H1 (cell line): ENCODE measurements at regions not wholly inside any gene's neighbourhood (a gene's known extent, or its start where the extent isn't known, plus 50 kb on each side); places are given as distances from the start of the nearest gene placed in this dataset.

Source experiments
- CTCF ChIA-PET: fragments of 300-600 bp; sonication (Branson Sonifier 250); formaldehyde crosslinking; loops from one replicate; lab custom pipeline; 2021; ENCODE audit not compliant: partially characterized antibody; lab: Charles Lee
- POLR2A ChIA-PET: fragments of 300-600 bp; sonication (Branson Sonifier 250); formaldehyde crosslinking; loops from one replicate; lab custom pipeline; 2021; ENCODE audit warnings: inconsistent platforms; ENCODE audit not compliant: partially characterized antibody; lab: Charles Lee
- DNase-seq, 2 experiments: peaks; one replicate each; pipeline versions ENCODE4 v3.0.0 to v3.0.0-alpha.2; 2010 to 2022; ENCODE audit warnings: low spot score in 2 of 2, low read depth in 1 of 2, mixed read lengths in 1 of 2
- FAIRE-seq: peaks from 2 replicates; lab custom pipeline; 2011; peaks lifted over from hg19 to GRCh38; lab: Jason Lieb, UNC
- H2AFZ ChIP-seq: 2 replicates; pipeline ENCODE4 v1.8.1; 2012; ENCODE audit warnings: low read length, inconsistent platforms
- H2AK5ac ChIP-seq: 2 replicates; pipeline ENCODE4 v1.6.1; 2013; ENCODE audit warnings: low read depth, low read length
- H2BK120ac ChIP-seq: replicated peaks from 2 replicates; pipeline ENCODE3; 2013; ENCODE audit warnings: low read depth, low read length, inconsistent platforms
- H2BK12ac ChIP-seq: 2 replicates; pipeline ENCODE4 v1.6.1; 2013; ENCODE audit warnings: low read depth, low read length
- H2BK15ac ChIP-seq: 2 replicates; pipeline ENCODE4 v1.6.1; 2013; ENCODE audit warnings: low read length
- H2BK20ac ChIP-seq: 2 replicates; pipeline ENCODE4 v1.6.1; 2013; ENCODE audit warnings: low read length
- H2BK5ac ChIP-seq: 2 replicates; pipeline ENCODE4 v1.6.1; 2013; ENCODE audit warnings: low read depth, low read length
- H3K14ac ChIP-seq: 2 replicates; pipeline ENCODE4 v1.6.1; 2013; ENCODE audit warnings: inconsistent platforms; ENCODE audit not compliant: insufficient read length
- H3K18ac ChIP-seq: 2 replicates; pipeline ENCODE4 v1.6.1; 2013; ENCODE audit warnings: low read length; ENCODE audit errors: extremely low read depth
- H3K23ac ChIP-seq: 2 replicates; pipeline ENCODE4 v1.6.1; 2013; ENCODE audit warnings: inconsistent platforms; ENCODE audit not compliant: insufficient read length
- H3K23me2 ChIP-seq: 2 replicates; pipeline ENCODE4 v1.6.1; 2013; ENCODE audit warnings: low read depth, low read length
- H3K27ac ChIP-seq: 2 replicates; pipeline ENCODE4 v1.6.1; 2011; ENCODE audit warnings: low read depth, low read length, inconsistent platforms
- H3K27me3 ChIP-seq, 4 experiments: replicated peaks in 1 of 4; 1 replicate in 1 of 4; 2 replicates in 3 of 4; pipeline versions ENCODE4 v1.6.1 to v1.8.1; 2011 to 2013; ENCODE audit warnings: low read length in 3 of 4, mild to moderate bottlenecking in 3 of 4, inconsistent platforms in 2 of 4, mixed read lengths in 2 of 4, moderate library complexity in 1 of 4; ENCODE audit not compliant: control insufficient read depth in 3 of 4, insufficient read depth in 3 of 4; ENCODE audit errors: extremely low read depth in 1 of 4
- H3K36me3 ChIP-seq, 4 experiments: 2 replicates each; pipeline versions ENCODE4 v1.6.1 to v1.8.1; 2011 to 2013; ENCODE audit warnings: mild to moderate bottlenecking in 4 of 4, low read length in 3 of 4, moderate library complexity in 2 of 4, control low read depth in 1 of 4, inconsistent platforms in 1 of 4; ENCODE audit not compliant: insufficient read depth in 4 of 4, control insufficient read depth in 2 of 4
- H3K4ac ChIP-seq: replicated peaks from 2 replicates; pipeline ENCODE3; 2013; ENCODE audit warnings: low read length, low read depth, mixed read lengths, inconsistent platforms; ENCODE audit not compliant: insufficient read length
- H3K4me1 ChIP-seq, 4 experiments: replicated peaks in 1 of 4; 1 replicate in 1 of 4; 2 replicates in 3 of 4; pipeline versions ENCODE4 v1.6.1 to v1.8.1; 2011 to 2013; ENCODE audit warnings: low read length in 3 of 4, inconsistent platforms in 2 of 4, mixed read lengths in 1 of 4; ENCODE audit not compliant: insufficient read depth in 4 of 4, control insufficient read depth in 3 of 4
- H3K4me2 ChIP-seq, 2 experiments: 2 replicates each; pipeline versions ENCODE4 v1.6.1 to v1.8.1; 2011 to 2013; ENCODE audit warnings: low read depth in 2 of 2, low read length in 2 of 2, control low read depth in 1 of 2, inconsistent platforms in 1 of 2, mild to moderate bottlenecking in 1 of 2; ENCODE audit not compliant: insufficient read depth in 1 of 2
- H3K4me3 ChIP-seq, 4 experiments: fragments of 200-600, 300-600 bp in 1 of 4; sonication (generic), shearing (Covaris generic), sonication (Bioruptor Twin) in 1 of 4; 2 replicates each; pipeline versions ENCODE4 v1.5.1 to v1.8.1; 2011 to 2016; ENCODE audit warnings: low read length in 4 of 4, low read depth in 3 of 4, control low read depth in 2 of 4, inconsistent platforms in 2 of 4, mild to moderate bottlenecking in 2 of 4, mixed read lengths in 1 of 4, moderate library complexity in 1 of 4; ENCODE audit not compliant: insufficient read depth in 2 of 4; ENCODE audit errors: extremely low read depth in 1 of 4
- H3K56ac ChIP-seq: replicated peaks from 2 replicates; pipeline ENCODE3; 2013; ENCODE audit warnings: low read depth, mild to moderate bottlenecking, mixed read lengths, low read length, inconsistent platforms; ENCODE audit not compliant: insufficient read length
- H3K79me1 ChIP-seq: 2 replicates; pipeline ENCODE4 v1.6.1; 2013; ENCODE audit warnings: low read depth, low read length, control low read depth
- H3K79me2 ChIP-seq, 2 experiments: 2 replicates each; pipeline versions ENCODE4 v1.6.1 to v1.8.1; 2012 to 2013; ENCODE audit warnings: low read length in 2 of 2, mild to moderate bottlenecking in 2 of 2, inconsistent platforms in 1 of 2; ENCODE audit not compliant: insufficient read depth in 2 of 2, control insufficient read depth in 1 of 2
- H3K9ac ChIP-seq, 4 experiments: replicated peaks in 1 of 4; 1 replicate in 1 of 4; 2 replicates in 3 of 4; pipeline versions ENCODE4 v1.6.1 to v1.8.1; 2011 to 2013; ENCODE audit warnings: low read depth in 3 of 4, low read length in 3 of 4, control low read depth in 2 of 4, mild to moderate bottlenecking in 2 of 4, moderate library complexity in 2 of 4, inconsistent platforms in 1 of 4; ENCODE audit errors: extremely low read depth in 1 of 4
- H3K9me3 ChIP-seq, 2 experiments: 2 replicates each; pipeline versions ENCODE4 v1.6.1 to v1.8.1; 2012 to 2013; ENCODE audit warnings: mild to moderate bottlenecking in 2 of 2, moderate library complexity in 2 of 2, control low read depth in 1 of 2, inconsistent platforms in 1 of 2, low read depth in 1 of 2, low read length in 1 of 2, mixed read lengths in 1 of 2; ENCODE audit not compliant: insufficient read depth in 2 of 2
- H4K20me1 ChIP-seq, 2 experiments: replicated peaks in 1 of 2; 2 replicates each; pipeline versions ENCODE3 to v1.8.1; 2011 to 2013; ENCODE audit warnings: inconsistent platforms in 2 of 2, low read length in 2 of 2, mild to moderate bottlenecking in 1 of 2; ENCODE audit not compliant: insufficient read depth in 2 of 2, control insufficient read depth in 1 of 2
- H4K5ac ChIP-seq: 2 replicates; pipeline ENCODE4 v1.6.1; 2013; ENCODE audit warnings: low read length, low read depth, mixed read lengths, inconsistent platforms; ENCODE audit not compliant: insufficient read length
- H4K8ac ChIP-seq: 2 replicates; pipeline ENCODE4 v1.8.0; 2013; ENCODE audit warnings: mild to moderate bottlenecking, moderate library complexity, low read length, inconsistent platforms; ENCODE audit not compliant: insufficient read depth; ENCODE audit errors: extremely low read depth
- H4K91ac ChIP-seq: replicated peaks from 2 replicates; pipeline ENCODE3; 2013; ENCODE audit warnings: low read length, mixed read lengths, inconsistent platforms; ENCODE audit not compliant: insufficient read length
- CEBPB ChIP-seq: IDR thresholded peaks from 2 replicates; pipeline ENCODE4 v1.6.1; 2012; ENCODE audit warnings: low read depth, low read length
- GTF2F1 ChIP-seq: IDR thresholded peaks from 2 replicates; pipeline ENCODE4 v1.6.1; 2012; ENCODE audit warnings: low read depth, low read length, improper control_type of control experiment, borderline replicate concordance
- NANOG ChIP-seq: IDR thresholded peaks from 2 replicates; pipeline ENCODE4 v1.6.1; 2011; ENCODE audit warnings: low read length, low read depth, mild to moderate bottlenecking, inconsistent platforms; ENCODE audit not compliant: insufficient read depth, poor library complexity, severe bottlenecking
- TBP ChIP-seq: IDR thresholded peaks from 2 replicates; pipeline ENCODE4 v1.6.1; 2011; ENCODE audit warnings: low read depth, low read length, improper control_type of control experiment
- WGBS, 2 experiments: shearing (Covaris generic) in 1 of 2; methylation state at CpG; one replicate each; pipeline versions ENCODE4 v1.1.6 to v1.1.7; 2013 to 2015; ENCODE audit warnings: low lambda C conversion rate in 2 of 2, mixed read lengths in 2 of 2, inconsistent platforms in 1 of 2, low coverage in 1 of 2, missing lambda C conversion rate in 1 of 2; ENCODE audit not compliant: insufficient replicate concordance in 2 of 2, insufficient coverage in 1 of 2, insufficient read length in 1 of 2; ENCODE audit errors: extremely low coverage in 1 of 2, missing lambda C conversion rate in 1 of 2; 5-methylcytosine and 5-hydroxymethylcytosine counted together

- Histone ChIP-seq H3K9me3 (no peaks in the 10 kb centered on the region; a peak in 1 of 4 replicates), H3K4me1 (no peaks in the 10 kb centered on the region), H2BK5ac (no peak overlapping the region), H3K9ac (no peak overlapping the region), H4K5ac (no peak overlapping the region), H3K23me2 (no peaks in the 10 kb centered on the region), H3K14ac (no peak overlapping the region), H2BK15ac (no peak overlapping the region), H3K18ac (no peak overlapping the region), H3K36me3 (no peaks in the 10 kb centered on the region), H3K27ac (no peak overlapping the region), H2AFZ (no peak overlapping the region), H2BK20ac (no peak overlapping the region), H4K8ac (no peak overlapping the region), H3K4me2 (no peak overlapping the region), H3K27me3 (no peaks in the 10 kb centered on the region), H3K79me1 (no peaks in the 10 kb centered on the region), H3K56ac (no peak overlapping the region), H3K4ac (no peak overlapping the region), H4K20me1 (no peaks in the 10 kb centered on the region), H2BK120ac (no peak overlapping the region), H3K4me3 (no peak overlapping the region), H3K79me2 (no peaks in the 10 kb centered on the region), H3K23ac (no peak overlapping the region), H4K91ac (no peak overlapping the region), H2AK5ac (no peak overlapping the region), H2BK12ac (no peak overlapping the region)
- DNase-seq (no peak), FAIRE-seq (no peak)
- ChIA-PET CTCF (no interaction called here), POLR2A (no interaction called here)
- WGBS, 2 experiments = 98% methylated on average over 4 of the region's 4 CpGs; no CpG with 5 or more reads in 1 of the 2 experiments
- TF ChIP-seq CEBPB = no peak
- TF ChIP-seq GTF2F1 = no peak
- no peak for TF ChIP-seq TBP
- no peak for TF ChIP-seq NANOG
Observed at GRCh38 chr4:136007991-136008390, 1524.3 kb downstream of the PCDH18 start.
